Heart left ventricle (tissue), 13 donors: ENCODE measurements at regions not wholly inside any gene's neighbourhood (a gene's known extent, or its start where the extent isn't known, plus 50 kb on each side); places are given as distances from the start of the nearest gene placed in this dataset.

Experiments used
- CTCF ChIP-seq, 12 donors: fragments of 200-600 bp; sonication (generic) in 4 of 12; IDR thresholded peaks; one replicate each; pipeline versions ENCODE4 v1.5.0 to v1.8.0; 2018 to 2022; ENCODE audit warnings: antibody characterized with exemption in 12 of 12, mild to moderate bottlenecking in 5 of 12
- POLR2A ChIP-seq, 2 donors: fragments of 450-650 bp; IDR thresholded peaks; one replicate each; pipeline ENCODE4 v1.6.1; 2017; ENCODE audit warnings: antibody characterized with exemption in 2 of 2, mild to moderate bottlenecking in 2 of 2, moderate library complexity in 2 of 2
- donor health status: ischemic (EF 13 %, LVEDD 7.1; RV severe dilation, severe dysfunction).
- donor health status: DM: no; HTN: yes; CAD: no.
- donor health status: DM: no; HTN: no; CAD: no.
- donor health status: ischemic (EF 25% LVEDD 6.9; RV normal size, moderate dysfunction).
- donor health status: ischemic (EF 25% LVEDD 5.7; RV mildly dilated, moderate dysfunction).
- donor health status: ischemic (EF 35%, LVEDD 5.7; RV mildly dilated, moderate dysfunction).
- donor health status: nonischemic (EF 11% LVEDD 7.7; RV severe dilation, severe dysfunction).
- donor health status: DM: yes; HTN: yes; CAD: no.
- donor health status: PGD.
- donor health status: ischemic (EF 29% LVEDD 5.4; RV normal size, mild dysfunction).
- donor health status: nonischemic (EF 23%, LVEDD 6.1; RV moderate dilation, normal function).

DNA sequence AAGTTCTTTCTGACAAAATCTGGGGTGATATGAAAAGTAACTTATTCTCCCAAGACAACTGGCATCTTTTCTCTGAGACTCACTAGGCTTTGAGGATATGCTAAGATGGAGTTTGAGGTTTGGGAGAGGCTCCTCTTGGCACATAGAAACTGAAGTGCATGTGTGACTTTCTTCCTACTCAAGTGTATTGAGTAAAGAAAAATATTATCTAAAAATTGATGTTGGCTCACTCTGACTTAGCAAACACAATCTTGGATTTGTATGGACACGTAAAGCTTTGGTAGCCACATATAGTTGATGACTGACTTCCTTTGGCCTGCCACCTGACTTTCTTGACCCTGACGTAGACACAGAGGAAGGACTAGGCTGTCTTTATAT lies 71.1 kb upstream of the KLF12 start:
- TF ChIP-seq CTCF (IDR thresholded peaks at IDR 0.05) (no peak), POLR2A (IDR thresholded peaks at IDR 0.05) (no peak)
